GM23248 (cell line): ENCODE measurements at regions not wholly inside any gene's neighbourhood (a gene's known extent, or its start where the extent isn't known, plus 50 kb on each side); places are given as distances from the start of the nearest gene placed in this dataset.

ENCODE experiments used
- EZH2 ChIP-seq: fragments of 200-600 bp; sonication (generic); IDR thresholded peaks from 2 replicates; pipeline ENCODE4 v1.6.1; 2018; ENCODE audit warnings: antibody characterized with exemption, mild to moderate bottlenecking; ENCODE audit not compliant: insufficient read depth, poor library complexity, severe bottlenecking
- EZH2phosphoT487 ChIP-seq: fragments of 200-600 bp; sonication (generic); IDR thresholded peaks from 2 replicates; pipeline ENCODE4 v1.6.1; 2018; ENCODE audit warnings: antibody characterized with exemption, moderate library complexity, mild to moderate bottlenecking, low read depth; ENCODE audit not compliant: insufficient read depth

GRCh38 chr10:129099486-129099885 lies 367.6 kb upstream of the MGMT start:
- TF ChIP-seq EZH2phosphoT487 (no peak), EZH2 (no peak)
